Activated CD4-positive, alpha-beta T cell treated with anti-CD3 and anti-CD28 coated beads, Interleukin-2, Interleukin-6, amounts not matched to agents 100 ng/mL and 50 ng/mL, durations not matched to agents 16 hours and 8 hours (primary cell): ENCODE measurements at regions not wholly inside any gene's neighbourhood (a gene's known extent, or its start where the extent isn't known, plus 50 kb on each side); places are given as distances from the start of the nearest gene placed in this dataset.

Source experiments
- DNase-seq: peaks from one replicate; pipeline ENCODE4 v3.0.0-alpha.2; 2020

DNA sequence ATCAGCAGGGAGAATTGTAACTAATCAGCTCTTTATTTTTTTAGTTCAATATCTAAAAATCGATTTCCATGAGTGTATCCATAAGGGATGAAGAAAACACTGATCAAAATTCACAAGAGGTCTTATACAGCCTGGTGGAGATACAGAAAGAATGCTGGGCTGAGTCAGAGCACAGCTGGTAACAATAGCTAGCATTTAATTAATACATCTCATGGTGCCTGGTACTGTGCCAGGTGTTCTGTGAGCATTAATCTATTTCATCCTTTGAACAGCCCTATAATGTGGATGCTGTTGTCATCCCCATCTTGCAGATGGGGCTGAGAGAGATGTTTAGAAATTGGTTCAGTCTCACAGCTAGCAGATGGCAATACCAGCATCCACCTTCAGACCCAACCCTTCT is 250.9 kb upstream of the RPS6KA3 start:
- DNase-seq = no peak

GRCh38 chrX:20515841-20516461 is 249.2 kb upstream of the RPS6KA3 start:
- peak; percentile 80 for DNase-seq

DNA sequence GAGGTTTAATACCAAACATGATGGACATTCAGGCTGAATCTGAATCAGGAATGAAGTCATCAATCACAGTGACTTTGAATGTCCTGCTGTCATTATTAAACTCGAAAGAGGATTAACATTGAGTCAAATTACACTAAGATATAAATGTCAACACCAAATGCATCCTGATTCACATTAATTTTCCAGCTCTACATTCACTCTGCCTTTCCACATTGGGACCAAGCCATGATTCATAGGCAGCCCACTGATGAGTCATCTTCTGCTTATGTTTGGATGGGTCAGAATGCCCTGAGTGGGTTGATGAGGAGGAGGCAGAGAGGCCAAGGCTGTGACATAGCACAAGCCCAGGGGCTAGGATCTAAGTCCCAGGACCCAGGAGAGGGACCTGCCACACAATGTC is 247.6 kb upstream of the RPS6KA3 start:
- peak; percentile 23 for DNase-seq

DNA sequence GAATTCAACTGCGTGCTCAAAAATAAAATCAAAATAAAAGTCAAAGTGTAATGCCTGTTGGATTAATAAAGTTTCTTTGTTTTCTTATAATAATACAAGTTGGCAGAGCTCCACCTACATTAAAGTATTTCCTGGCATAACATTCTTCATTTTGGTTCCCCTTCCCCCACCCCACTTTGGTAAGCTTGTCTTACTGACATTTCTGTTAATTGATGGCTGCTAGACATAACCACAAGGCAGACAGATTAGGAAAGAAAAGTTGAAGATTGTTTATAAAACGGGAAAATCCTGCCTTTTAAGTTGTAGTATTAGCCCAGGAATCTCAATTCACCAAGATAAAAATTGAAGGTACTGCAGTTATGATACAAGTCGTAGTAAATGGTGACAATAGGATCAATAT is 246.5 kb upstream of the RPS6KA3 start:
- no peak for DNase-seq

- DNase-seq = no peak
These were observed 245.1 kb upstream of the RPS6KA3 start for GRCh38 chrX:20511792-20512191.

DNA sequence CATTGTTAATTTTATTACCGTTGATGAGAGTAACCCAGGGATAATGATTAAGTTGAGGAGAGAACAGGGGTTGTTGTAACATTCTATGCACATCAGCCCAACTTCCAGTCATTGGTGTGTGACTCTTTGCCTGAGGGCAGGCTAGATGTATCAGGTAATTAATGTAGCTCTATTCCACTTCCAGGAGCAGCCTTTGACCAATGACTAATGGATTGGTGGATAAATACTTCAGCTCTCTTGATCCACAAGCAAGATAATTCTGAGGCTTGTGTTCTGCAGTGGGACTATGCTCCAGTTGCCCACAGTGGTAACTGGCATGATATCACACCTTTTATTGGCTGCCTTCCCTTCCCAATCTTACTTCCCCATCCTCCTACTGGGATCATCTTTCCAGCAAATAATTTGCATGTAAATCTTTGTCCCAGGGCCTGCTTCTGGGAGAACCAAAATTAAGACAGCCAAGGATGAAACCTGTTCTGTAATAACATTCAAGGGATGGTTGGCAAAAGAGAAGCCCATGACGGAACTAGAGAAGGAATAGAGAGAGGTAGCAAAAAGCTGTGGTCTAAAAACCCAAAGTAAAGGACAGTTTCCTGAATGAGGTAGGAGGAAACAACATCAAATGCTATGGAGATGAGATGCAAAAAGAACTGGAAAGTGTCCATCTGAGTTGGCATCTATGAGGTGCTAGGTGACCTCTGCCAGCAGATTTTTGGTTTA is 241.4 kb upstream of the RPS6KA3 start:
- no peak for DNase-seq

- peak; percentile 38 for DNase-seq
These were observed 240.0 kb upstream of the RPS6KA3 start for GRCh38 chrX:20506739-20507138.

DNA sequence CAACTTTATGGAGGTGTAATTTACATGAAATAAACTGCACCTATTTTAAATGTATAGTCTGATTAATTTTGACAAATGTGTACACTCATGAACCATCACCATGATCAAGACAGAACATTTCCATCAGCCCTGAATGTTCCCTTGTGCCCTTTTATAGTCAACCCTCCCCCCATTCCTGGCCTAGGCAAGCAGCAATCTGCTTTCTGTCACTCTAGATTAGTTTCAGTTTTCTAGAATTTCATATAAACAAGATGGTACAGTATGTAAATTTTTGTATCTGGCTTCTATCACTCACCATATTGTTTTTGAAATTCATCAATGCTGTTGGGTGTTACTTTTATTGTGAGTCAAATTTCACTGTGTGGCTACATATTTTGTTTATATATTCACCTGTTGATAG is 234.2 kb upstream of the RPS6KA3 start:
- no peak for DNase-seq

DNA sequence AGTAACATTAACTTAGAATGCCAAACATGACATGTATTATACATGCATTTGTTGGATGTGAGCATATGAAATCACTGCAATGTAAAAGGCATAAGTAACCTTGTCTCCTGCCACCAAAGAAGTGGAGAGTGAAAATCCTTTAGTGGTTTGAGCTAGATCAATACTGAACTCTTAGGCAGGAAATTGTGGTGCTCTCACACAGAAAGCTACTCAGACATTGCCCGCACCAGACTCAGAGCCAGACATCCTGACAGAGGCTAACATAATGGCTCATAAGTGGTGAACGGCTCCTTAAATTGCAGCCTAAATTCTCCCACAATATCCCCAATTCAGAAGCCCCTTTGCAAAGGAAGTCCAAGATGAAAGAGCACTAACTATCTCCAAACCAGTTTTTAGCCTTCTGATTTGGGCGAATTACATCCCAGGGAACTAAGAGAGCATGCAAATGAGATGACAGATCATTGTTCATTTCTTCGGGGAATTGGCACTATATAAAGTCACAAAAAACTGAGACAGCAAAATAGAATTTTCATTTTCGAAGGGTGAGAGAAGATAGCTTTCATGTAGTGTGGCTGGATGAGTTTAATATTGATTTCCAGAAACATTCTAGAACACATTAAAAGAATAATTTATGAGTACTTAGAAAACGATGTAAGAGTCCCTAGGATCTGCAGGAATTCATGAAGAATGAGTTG is 233.6 kb upstream of the RPS6KA3 start:
- DNase-seq = peak; percentile 63

GRCh38 chrX:20499763-20500162 is 233.1 kb upstream of the RPS6KA3 start:
- no peak for DNase-seq

- DNase-seq = no peak
These were observed 232.3 kb upstream of the RPS6KA3 start for GRCh38 chrX:20498851-20499635.

DNA sequence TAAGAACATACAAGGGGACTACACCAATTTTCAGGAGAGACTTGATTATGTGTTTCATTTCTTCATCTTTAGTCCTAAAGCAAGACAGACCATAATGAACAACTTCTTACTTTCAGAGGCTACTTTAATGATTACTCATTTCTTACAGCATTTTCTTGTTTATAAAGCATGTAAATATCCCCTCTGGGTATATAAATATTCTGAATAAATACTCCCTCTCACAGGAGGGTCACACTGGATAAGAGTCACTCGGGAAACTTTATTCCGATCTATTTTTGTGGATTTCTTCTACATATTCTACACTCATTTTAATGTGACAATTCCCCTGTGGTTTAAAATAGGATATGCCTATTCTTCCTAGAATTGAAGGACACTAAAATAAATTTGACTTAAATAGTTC is 228.9 kb upstream of the RPS6KA3 start:
- DNase-seq = no peak

DNA sequence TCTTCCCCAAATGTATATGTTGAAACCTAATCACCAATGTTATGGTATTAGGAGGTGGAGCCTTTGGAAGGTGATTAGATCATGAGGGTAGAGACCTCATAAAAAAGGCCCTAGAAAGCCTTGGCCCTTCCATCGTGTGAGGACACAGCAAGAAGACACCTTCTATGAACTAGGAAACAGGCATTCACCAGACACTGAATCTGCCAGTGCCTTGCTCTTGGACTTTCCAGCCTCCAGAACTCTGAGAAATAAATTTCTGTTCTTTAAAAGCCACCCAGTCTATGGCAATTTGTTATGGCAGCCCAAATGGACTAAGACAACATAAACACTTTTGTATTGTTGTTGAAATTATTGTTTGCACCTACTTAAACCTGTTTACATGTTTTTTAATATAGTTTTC is 221.8 kb upstream of the RPS6KA3 start:
- DNase-seq = no peak

- DNase-seq = no peak
These were observed 220.5 kb upstream of the RPS6KA3 start for GRCh38 chrX:20487227-20487626.

DNA sequence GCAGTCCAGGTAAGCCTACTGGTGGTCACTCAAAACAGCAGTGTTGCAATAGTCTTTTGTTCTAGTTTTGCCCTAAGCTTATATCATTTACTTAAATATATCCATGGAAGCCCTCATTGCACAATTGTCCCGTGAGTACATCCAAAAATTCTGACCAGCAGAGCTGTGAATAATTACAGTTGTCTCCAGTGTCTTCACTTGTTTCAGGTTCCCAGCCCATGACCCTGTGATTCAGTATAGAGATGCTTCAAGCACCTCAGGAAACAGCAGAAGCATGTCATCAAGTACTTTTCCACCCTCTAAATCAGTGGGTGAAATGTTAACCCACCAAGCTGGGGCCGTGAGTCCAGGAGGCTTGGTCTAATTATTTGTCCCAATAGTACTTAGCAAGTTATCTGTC is 214.9 kb upstream of the RPS6KA3 start:
- no peak for DNase-seq

- no peak for DNase-seq
These were observed 213.2 kb upstream of the RPS6KA3 start for GRCh38 chrX:20479896-20480295.

GRCh38 chrX:20479048-20479447 is 212.3 kb upstream of the RPS6KA3 start:
- no peak for DNase-seq

GRCh38 chrX:20477836-20478524 is 211.3 kb upstream of the RPS6KA3 start:
- DNase-seq = no peak

- no peak for DNase-seq
These were observed 210.5 kb upstream of the RPS6KA3 start for GRCh38 chrX:20477219-20477618.

DNA sequence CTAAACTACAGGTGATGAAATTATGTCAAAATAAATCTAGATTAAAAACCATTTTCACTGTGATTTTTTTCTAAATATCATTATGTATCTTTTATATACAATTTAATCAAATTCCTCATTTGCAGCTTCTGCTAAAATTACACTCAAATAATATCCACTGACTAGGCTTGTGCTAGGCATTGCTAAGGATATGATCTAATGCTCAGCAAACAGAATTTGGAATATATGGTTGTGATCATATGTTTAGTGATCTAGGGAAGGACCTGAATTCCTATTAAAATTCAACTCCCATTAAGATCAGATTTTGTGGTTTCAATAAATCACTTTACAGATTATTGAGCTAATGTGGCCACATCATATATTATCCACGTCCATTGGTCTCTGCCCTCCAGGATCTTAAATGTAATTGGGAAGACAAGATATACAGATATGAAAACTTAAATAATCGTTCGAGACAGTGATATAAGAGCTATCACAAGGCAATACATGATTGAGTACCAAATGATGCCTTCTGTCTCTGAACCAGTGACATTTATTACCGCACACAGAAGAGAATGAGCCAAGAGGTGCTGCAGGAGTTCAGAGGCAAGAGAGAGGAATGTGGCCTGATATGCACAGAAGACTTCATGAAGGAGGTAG is 206.0 kb upstream of the RPS6KA3 start:
- DNase-seq = no peak

GRCh38 chrX:20472148-20472547 is 205.4 kb upstream of the RPS6KA3 start:
- DNase-seq = no peak

GRCh38 chrX:20471483-20471882 is 204.8 kb upstream of the RPS6KA3 start:
- DNase-seq = no peak
